ENCODE measurements at regions not wholly inside any gene's neighbourhood (a gene's known extent, or its start where the extent isn't known, plus 50 kb on each side); places are given as distances from the start of the nearest gene placed in this dataset.
A peak's percentile ranks its signal among the peaks of the same experiment; 100 is the strongest.

- TF ChIP-seq CTCF (IDR thresholded peaks at IDR 0.05; ENCODE audit: borderline replicate concordance, insufficient read depth, low read depth, low read length), result no peak
- no peak overlapping the region for H3K4me3 ChIP-seq (ENCODE audit: low read depth, low read length)
Measured at GRCh38 chr1:93753791-93754763, 72.4 kb upstream of the BCAR3 start.

GRCh38 chr1:93751377-93752250 lies 70.0 kb upstream of the BCAR3 start:
- no peak for TF ChIP-seq CTCF (IDR thresholded peaks at IDR 0.05; ENCODE audit: borderline replicate concordance, insufficient read depth, low read depth, low read length)
- H3K4me3 ChIP-seq (ENCODE audit: low read depth, low read length), result no peak overlapping the region

GRCh38 chr1:93750955-93751354 lies 69.3 kb upstream of the BCAR3 start:
- no peak for TF ChIP-seq CTCF (IDR thresholded peaks at IDR 0.05; ENCODE audit: borderline replicate concordance, insufficient read depth, low read depth, low read length)

GRCh38 chr1:93749894-93750301 lies 68.3 kb upstream of the BCAR3 start:
- 0 out of 2 replicates have a peak, but pooled peaks have one; percentile 33 for TF ChIP-seq CTCF (IDR thresholded peaks at IDR 0.05; ENCODE audit: borderline replicate concordance, insufficient read depth, low read depth, low read length)
- H3K4me3 ChIP-seq (ENCODE audit: low read depth, low read length), result no peak overlapping the region

More at GRCh38 chr1:93750955-93751354, 69.3 kb upstream of the BCAR3 start:
- no peak overlapping the region for H3K4me3 ChIP-seq (ENCODE audit: low read depth, low read length)

GRCh38 chr1:93749487-93749886 lies 67.8 kb upstream of the BCAR3 start:
- H3K4me3 ChIP-seq (ENCODE audit: low read depth, low read length), result no peak overlapping the region
- no peak for TF ChIP-seq CTCF (IDR thresholded peaks at IDR 0.05; ENCODE audit: borderline replicate concordance, insufficient read depth, low read depth, low read length)

GRCh38 chr1:93746021-93746812 lies 64.6 kb upstream of the BCAR3 start:
- TF ChIP-seq CTCF (IDR thresholded peaks at IDR 0.05; ENCODE audit: borderline replicate concordance, insufficient read depth, low read depth, low read length), result no peak
- no peak overlapping the region for H3K4me3 ChIP-seq (ENCODE audit: low read depth, low read length)

Measured in GM12875 (cell line).